ENCODE measurements at regions not wholly inside any gene's neighbourhood (a gene's known extent, or its start where the extent isn't known, plus 50 kb on each side); places are given as distances from the start of the nearest gene placed in this dataset.

- H3K27me3 ChIP-seq (replicated peaks; ENCODE audit: insufficient read depth) = no peaks in the 10 kb centered on the region
- H3K4me1 ChIP-seq (ENCODE audit: insufficient read depth) = peaks cover 61% of the 10 kb centered on the region
- TF ChIP-seq EZH2 (IDR thresholded peaks at IDR 0.05; ENCODE audit: insufficient read depth, poor library complexity, severe bottlenecking) (no peak), EZH2phosphoT487 (IDR thresholded peaks at IDR 0.05; ENCODE audit: insufficient read depth, low read depth) (no peak)
- no peaks in the 10 kb centered on the region for H3K9me3 ChIP-seq (ENCODE audit: low read depth)
- no peaks in the 10 kb centered on the region for H4K20me1 ChIP-seq (ENCODE audit: insufficient read depth)
- in situ Hi-C loops (cut with MboI) = no loop called here
- H3K36me3 ChIP-seq (ENCODE audit: low read depth) = no peaks in the 10 kb centered on the region
- 0 out of 2 replicates have a peak, but pooled peaks cover 3% of the 10 kb centered on the region for H3K9me2 ChIP-seq (ENCODE audit: insufficient read depth)
- DNase-seq = no peak
- 35 to 41% methylated on average over 3 of the region's 3 CpGs for WGBS, 2 experiments (ENCODE audit: low coverage in 1 of 2, low lambda C conversion rate in 2 of 2, missing lambda C conversion rate in 2 of 2)
- no peaks in the 10 kb centered on the region for H3K79me2 ChIP-seq (ENCODE audit: insufficient read depth)
- peaks cover 34% of the 10 kb centered on the region for H3F3A ChIP-seq (ENCODE audit: insufficient read depth)
- H3K4me3 ChIP-seq = no peak overlapping the region
- H2AFZ ChIP-seq = no peak overlapping the region; the same call in 1 of the 2 replicates
- H3K9ac ChIP-seq = no peak overlapping the region
- no peak overlapping the region for H3K4me2 ChIP-seq (ENCODE audit: unreplicated experiment)
- H3K27ac ChIP-seq = no peak overlapping the region
Observed at GRCh38 chr21:28423521-28424190, 569.0 kb downstream of the LTN1 start.

- TF ChIP-seq EZH2 (IDR thresholded peaks at IDR 0.05; ENCODE audit: insufficient read depth, poor library complexity, severe bottlenecking) (no peak), EZH2phosphoT487 (IDR thresholded peaks at IDR 0.05; ENCODE audit: insufficient read depth, low read depth) (no peak)
- Histone ChIP-seq H3K9me3 (ENCODE audit: low read depth) (no peaks in the 10 kb centered on the region), H3K27ac (peak overlapping the region; percentile 65), H2AFZ (no peak overlapping the region), H3K4me1 (ENCODE audit: insufficient read depth) (peaks cover 47% of the 10 kb centered on the region), H3F3A (ENCODE audit: insufficient read depth) (peaks cover 23% of the 10 kb centered on the region), H3K79me2 (ENCODE audit: insufficient read depth) (no peaks in the 10 kb centered on the region), H3K4me3 (no peak overlapping the region), H3K36me3 (ENCODE audit: low read depth) (no peaks in the 10 kb centered on the region), H3K4me2 (ENCODE audit: unreplicated experiment) (peak overlapping the region; percentile 17), H4K20me1 (ENCODE audit: insufficient read depth) (no peaks in the 10 kb centered on the region), H3K27me3 (replicated peaks; ENCODE audit: insufficient read depth) (no peaks in the 10 kb centered on the region), H3K9me2 (ENCODE audit: insufficient read depth) (no peaks in the 10 kb centered on the region), H3K9ac (no peak overlapping the region)
- WGBS, 2 experiments (ENCODE audit: low coverage in 1 of 2, low lambda C conversion rate in 2 of 2, missing lambda C conversion rate in 2 of 2) = 8% methylated on average over 3 of the region's 3 CpGs
- in situ Hi-C loops (cut with MboI) = no loop called here
- peak; percentile 84 for DNase-seq
Observed at GRCh38 chr21:28421716-28422524, 570.8 kb downstream of the LTN1 start.

GRCh38 chr21:28419811-28420210 lies 572.9 kb downstream of the LTN1 start:
- no peaks in the 10 kb centered on the region for H3K9me3 ChIP-seq (ENCODE audit: low read depth)
- no peaks in the 10 kb centered on the region for H3K36me3 ChIP-seq (ENCODE audit: low read depth)
- no peaks in the 10 kb centered on the region for H3K27me3 ChIP-seq (replicated peaks; ENCODE audit: insufficient read depth)
- H3K4me1 ChIP-seq (ENCODE audit: insufficient read depth) = peaks cover 39% of the 10 kb centered on the region
- H3K4me3 ChIP-seq = no peak overlapping the region
- H3K27ac ChIP-seq = no peak overlapping the region
- no peak overlapping the region for H3K4me2 ChIP-seq (ENCODE audit: unreplicated experiment)
- no peaks in the 10 kb centered on the region for H3K9me2 ChIP-seq (ENCODE audit: insufficient read depth)
- 72 to 73% methylated on average over 2 of the region's 2 CpGs for WGBS, 2 experiments (ENCODE audit: low coverage in 1 of 2, low lambda C conversion rate in 2 of 2, missing lambda C conversion rate in 2 of 2)
- no peaks in the 10 kb centered on the region for H3K79me2 ChIP-seq (ENCODE audit: insufficient read depth)
- H3F3A ChIP-seq (ENCODE audit: insufficient read depth) = peaks cover 15% of the 10 kb centered on the region
- no peak for DNase-seq
- no peak overlapping the region for H2AFZ ChIP-seq
- H4K20me1 ChIP-seq (ENCODE audit: insufficient read depth) = no peaks in the 10 kb centered on the region
- in situ Hi-C loops (cut with MboI) = no loop called here
- no peak for TF ChIP-seq EZH2 (IDR thresholded peaks at IDR 0.05; ENCODE audit: insufficient read depth, poor library complexity, severe bottlenecking)
- no peak for TF ChIP-seq EZH2phosphoT487 (IDR thresholded peaks at IDR 0.05; ENCODE audit: insufficient read depth, low read depth)
- H3K9ac ChIP-seq = no peak overlapping the region

- H3K27ac ChIP-seq = no peak overlapping the region
Observed at GRCh38 chr21:28418726-28419514, 573.8 kb downstream of the LTN1 start.

More at GRCh38 chr21:28418726-28419514, 573.8 kb downstream of the LTN1 start:
- in situ Hi-C loops (cut with MboI) = no loop called here
- H3K27me3 ChIP-seq (replicated peaks; ENCODE audit: insufficient read depth) = no peaks in the 10 kb centered on the region
- H4K20me1 ChIP-seq (ENCODE audit: insufficient read depth) = no peaks in the 10 kb centered on the region
- peaks cover 39% of the 10 kb centered on the region for H3K4me1 ChIP-seq (ENCODE audit: insufficient read depth)
- no peaks in the 10 kb centered on the region for H3K9me3 ChIP-seq (ENCODE audit: low read depth)
- H3K79me2 ChIP-seq (ENCODE audit: insufficient read depth) = no peaks in the 10 kb centered on the region
- H3K4me3 ChIP-seq = no peak overlapping the region
- no peak overlapping the region for H3K4me2 ChIP-seq (ENCODE audit: unreplicated experiment)
- TF ChIP-seq EZH2phosphoT487 (IDR thresholded peaks at IDR 0.05; ENCODE audit: insufficient read depth, low read depth) (no peak), EZH2 (IDR thresholded peaks at IDR 0.05; ENCODE audit: insufficient read depth, poor library complexity, severe bottlenecking) (no peak)
- peak; percentile 19 for DNase-seq
- no peak overlapping the region for H3K9ac ChIP-seq
- no peak overlapping the region for H2AFZ ChIP-seq
- peaks cover 15% of the 10 kb centered on the region for H3F3A ChIP-seq (ENCODE audit: insufficient read depth)
- WGBS, 2 experiments (ENCODE audit: low coverage in 1 of 2, low lambda C conversion rate in 2 of 2, missing lambda C conversion rate in 2 of 2) = 85 to 92% methylated on average over 6 of the region's 6 CpGs
- H3K9me2 ChIP-seq (ENCODE audit: insufficient read depth) = no peaks in the 10 kb centered on the region
- no peaks in the 10 kb centered on the region for H3K36me3 ChIP-seq (ENCODE audit: low read depth)

Data from GM23248 (cell line).